CD4-positive, alpha-beta T cell treated with Interleukin-1 beta for 1 hour (primary cell): ENCODE measurements at regions not wholly inside any gene's neighbourhood (a gene's known extent, or its start where the extent isn't known, plus 50 kb on each side); places are given as distances from the start of the nearest gene placed in this dataset.
"Not testable (repeated sequence)": the region's sequence is repeated elsewhere in the genome, so short reads cannot be mapped to it uniquely, and the experiment has no call there.

Experiments used
- DNase-seq, 2 donors: peaks; one replicate each; pipeline ENCODE4 v3.0.0-alpha.2; 2020 to 2022

DNA sequence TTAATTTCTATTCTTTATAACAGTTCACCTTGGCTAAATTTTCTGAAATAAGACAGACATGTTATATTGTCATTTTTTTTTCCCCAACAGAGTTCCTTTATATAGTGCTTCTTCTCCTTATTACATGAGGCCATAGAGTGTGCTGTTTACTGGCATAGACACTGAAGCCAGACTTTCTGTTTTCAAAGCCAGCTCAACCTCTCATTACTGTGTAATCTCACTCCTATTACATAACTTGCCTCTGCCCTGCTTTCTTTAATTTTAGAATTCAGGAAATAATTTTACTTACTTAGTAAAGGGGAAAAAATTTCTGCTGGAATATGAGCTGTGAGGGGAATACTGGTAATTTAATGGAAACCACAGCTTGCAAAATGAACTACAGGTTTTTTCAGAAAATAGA is 1380.4 kb downstream of the SLITRK1 start:
- no peak for DNase-seq

DNA sequence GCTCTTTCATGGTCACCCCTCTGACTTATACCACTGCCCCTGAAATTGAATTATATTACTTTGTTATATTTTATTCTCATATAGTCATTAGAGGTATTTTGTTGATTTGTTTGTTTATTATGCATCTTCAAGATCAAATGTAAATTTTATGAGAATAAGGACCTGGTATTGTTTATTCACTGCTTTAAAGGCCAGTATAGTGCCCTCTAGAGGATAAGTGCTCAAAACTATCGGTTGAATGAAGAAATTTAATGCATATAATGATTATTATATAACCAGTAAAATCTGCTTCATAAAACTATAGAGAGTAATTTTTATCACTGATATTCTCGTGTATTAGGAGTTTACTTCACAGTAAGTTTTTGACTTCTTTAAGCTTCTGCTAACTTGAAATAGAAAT is 1401.9 kb downstream of the SLITRK1 start:
- no peak for DNase-seq

DNA sequence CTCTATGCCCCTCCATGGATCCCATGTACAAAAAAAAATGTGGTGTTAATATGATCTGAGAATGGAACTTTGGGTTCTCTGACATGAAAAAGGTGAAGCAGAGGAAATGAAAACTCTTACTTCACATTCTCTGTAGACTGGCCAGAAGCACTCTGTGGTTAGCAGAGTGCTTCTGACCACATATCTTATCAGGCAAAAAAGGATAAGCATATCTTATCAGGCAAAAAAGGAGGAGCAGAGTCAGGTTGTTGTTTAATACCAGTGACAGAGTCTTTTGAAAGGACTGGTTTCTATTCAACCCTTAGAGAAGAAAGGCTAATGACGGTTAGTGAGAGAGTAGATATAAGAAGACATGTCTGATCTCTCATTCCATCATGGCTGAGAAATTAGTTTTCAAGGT is 1404.8 kb downstream of the SLITRK1 start:
- no peak for DNase-seq

DNA sequence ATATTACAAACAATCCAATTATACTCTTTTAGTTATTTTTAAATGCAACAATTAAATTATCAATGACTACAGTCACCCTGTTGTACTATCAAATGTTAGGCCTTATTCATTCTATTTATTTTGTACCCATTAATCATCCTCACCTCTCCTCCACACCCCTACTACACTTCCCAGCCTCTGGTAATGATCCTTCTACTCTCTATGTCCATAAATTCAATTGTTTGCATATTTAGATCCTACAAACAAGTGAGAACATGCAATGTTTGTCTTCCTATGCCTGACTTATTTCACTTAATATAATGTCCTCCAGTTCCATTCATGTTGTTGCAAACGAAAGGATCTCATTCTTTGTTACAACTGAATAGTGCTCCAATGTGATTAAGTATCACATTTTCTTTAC is 1414.6 kb downstream of the SLITRK1 start:
- DNase-seq: no peak

DNA sequence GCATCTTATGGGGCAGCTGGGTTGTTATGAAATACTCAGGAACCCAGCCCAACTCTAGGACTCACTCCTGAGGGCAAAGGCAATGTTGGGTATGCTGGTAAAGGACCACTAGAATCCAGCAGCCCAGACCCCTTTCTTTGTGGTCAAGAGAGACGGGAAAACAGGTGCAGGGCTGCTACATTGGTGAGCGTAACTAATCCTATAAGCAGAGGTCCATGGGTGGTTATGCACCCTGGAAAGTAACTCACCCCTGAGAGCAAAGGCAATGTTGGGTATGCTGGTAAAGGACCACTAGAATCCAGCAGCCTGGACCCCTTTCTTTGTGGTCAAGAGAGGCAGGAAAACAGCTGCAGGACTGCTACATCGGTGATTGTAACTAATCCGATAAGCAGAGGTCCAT is 1422.7 kb downstream of the SLITRK1 start:
- DNase-seq: not testable (repeated sequence)

DNA sequence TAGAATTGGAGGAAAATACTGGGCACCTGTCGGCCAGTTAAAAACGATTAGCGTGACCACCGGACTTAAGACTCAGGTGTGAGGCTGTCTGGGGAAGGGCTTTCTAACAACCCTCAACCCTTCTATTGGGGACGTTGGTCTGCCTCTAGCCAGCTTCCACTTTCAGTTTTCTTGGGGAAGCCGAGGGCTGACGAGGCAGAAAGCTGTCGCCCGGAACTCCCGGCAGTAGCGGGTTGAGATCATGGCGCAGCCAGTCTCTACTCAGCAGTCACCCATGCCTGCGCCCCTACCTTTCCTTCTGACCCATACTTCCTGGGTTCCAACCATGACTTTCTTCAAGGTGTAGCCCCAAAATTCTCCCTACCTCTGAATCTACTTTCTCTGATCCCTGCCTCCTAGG is 1424.1 kb downstream of the SLITRK1 start:
- DNase-seq: no peak

DNA sequence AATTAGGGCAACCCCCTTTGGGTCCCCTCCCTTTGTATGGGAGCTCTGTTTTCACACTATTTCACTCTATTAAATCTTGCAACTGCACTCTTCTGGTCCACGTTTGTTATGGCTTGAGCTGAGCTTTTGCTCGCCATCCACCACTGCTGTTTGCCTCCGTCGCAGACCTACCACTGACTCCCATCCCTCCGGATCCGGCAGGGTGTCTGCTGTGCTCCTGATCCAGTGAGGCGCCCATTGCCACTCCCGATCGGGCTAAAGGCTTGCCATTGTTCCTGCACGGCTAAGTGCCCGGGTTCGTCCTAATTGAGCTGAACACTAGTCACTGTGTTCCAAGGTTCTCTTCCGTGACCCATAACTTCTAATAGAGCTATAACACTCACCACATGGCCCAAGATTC is 1424.7 kb downstream of the SLITRK1 start:
- DNase-seq: not testable (repeated sequence)

DNA sequence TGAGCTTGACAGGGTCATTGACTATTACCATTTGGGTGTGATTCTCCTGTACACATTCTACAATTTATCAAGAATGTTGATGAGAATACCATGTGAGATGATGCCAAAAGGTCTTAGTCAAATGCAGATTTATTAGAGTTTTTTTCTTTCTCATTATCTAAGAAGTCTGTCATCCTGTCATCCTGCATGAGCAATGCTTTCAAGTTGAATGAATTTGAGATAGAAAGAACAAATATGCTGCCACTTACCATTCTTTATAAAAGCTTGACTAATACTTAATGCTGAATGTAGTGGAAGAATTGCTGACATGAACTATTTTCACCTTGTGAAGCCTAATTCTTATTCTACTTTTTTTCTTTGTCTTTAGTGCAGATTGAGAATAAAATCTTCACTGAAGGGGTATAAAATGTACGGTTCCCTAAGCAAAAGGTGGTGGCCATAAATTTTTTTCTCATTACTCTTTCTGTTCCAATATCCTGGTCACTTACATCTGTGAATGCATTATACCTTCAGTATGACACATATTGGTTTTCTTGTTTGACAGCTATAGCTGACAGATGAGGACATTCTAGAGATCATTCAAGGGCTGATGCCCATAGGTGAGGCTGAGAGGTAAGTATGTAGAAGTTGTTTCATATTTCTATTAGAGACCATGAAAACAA is 1434.7 kb downstream of the SLITRK1 start:
- DNase-seq: no peak

DNA sequence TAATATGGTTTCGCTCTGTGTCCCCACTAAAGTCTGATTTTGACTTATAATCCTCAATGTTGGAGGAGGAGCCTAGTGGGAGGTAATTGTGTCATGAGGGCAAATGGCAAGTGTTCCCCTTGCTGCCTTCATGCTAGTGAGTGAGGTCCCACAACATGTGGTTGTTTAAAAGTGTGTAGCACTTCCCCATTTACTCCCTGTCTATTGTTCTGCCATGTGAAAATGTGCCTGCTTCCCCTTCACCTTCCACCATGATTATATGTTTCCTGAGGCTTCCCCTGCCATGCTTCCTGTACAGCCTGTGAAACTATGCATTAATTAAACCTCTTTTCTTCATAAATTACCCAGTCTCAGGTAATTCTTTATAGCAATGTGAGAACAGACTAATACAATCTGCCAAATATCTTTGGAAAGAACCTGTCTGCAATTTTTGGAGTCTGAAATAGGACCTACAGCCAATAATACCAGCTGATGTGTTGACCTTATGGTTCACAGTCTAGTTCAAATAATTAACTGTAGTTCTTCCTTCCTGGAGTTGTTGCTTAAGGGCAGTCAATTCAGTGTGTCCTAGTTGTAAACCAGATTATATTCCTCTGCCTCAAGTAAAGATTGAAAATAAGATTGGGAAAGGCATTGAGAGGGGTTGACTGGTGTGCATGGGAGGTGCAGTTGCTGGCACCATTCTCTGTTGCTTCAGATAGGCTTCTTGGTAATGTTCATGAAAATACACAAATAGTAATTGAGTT is 1442.9 kb downstream of the SLITRK1 start:
- no peak for DNase-seq

DNA sequence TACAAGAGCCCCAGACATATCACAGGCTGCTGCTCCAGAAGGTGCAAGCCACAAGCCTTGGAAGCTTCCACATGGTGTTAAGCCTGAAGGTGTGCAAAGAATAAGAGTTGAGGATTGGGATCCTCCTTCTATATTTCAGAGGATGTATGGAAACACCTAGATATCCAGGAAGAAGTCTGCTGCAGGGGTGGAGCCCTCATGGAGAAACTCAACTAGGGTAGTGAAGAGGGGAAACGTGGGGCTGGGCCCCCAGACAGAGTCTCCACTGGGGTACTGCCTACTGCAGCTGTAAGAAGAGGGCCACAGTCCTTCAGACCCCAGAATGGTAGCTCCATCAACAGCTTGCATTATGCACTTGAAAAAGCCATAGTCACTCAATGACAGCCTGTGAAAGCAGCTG is 1444.0 kb downstream of the SLITRK1 start:
- DNase-seq: no peak

DNA sequence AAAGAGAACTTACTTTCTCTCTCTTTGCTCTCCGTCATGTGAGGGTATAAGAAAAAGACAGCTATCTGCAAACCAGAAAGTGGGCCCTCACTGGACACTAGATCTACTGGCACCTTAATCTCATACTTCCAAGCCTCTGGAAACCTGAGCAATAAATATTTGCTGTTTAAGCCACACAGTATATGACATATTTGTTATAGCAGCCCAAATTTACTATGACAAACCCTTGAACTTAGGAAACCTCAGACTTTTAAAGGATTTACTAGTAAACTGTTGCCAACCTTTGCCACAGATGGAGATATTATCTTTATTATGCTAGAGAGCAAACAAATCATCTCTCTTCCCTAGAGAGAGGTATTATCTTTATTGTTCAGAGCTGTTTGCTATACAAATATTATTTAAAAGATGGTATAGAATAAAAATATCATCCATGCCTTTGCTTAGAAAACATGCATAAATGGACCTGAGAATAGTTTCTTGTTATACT is 1446.1 kb downstream of the SLITRK1 start:
- DNase-seq: no peak

DNA sequence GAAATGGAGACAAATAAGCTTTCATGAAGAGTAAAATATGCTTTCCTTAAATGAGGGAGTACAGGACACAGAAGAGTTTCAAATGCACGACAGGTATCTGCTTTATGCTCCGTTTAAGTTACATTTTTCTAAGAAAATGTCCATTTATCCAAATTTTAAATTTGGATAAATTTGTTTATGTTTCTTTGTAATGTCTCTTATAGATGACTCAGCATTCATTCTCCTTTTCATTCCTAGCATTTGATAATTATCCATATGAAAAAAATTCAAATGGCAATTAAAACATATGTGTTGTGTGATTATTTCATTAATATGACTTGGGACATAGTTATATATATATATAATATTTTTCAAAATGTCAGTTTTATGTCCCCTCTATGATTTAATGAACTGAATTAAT is 1449.3 kb downstream of the SLITRK1 start:
- no peak for DNase-seq

DNA sequence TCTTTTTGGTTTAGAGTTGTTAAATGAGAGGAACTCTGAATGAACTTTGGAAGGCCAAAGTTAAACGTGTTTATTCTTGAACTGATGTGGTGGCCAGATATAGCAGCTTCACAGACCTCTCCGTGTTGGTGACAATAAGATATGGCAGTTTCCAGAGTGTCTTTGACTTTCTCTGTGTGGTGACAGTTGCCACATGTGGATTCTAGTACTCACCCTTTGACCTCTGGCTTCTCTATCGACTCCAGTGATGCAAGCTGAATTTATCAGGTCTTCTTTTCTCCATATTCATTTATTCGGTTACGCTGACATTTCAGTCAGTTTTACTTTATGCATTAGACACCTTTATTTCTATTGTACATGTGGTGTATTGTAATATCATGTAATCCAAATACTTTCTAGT is 1469.5 kb downstream of the SLITRK1 start:
- DNase-seq: no peak

DNA sequence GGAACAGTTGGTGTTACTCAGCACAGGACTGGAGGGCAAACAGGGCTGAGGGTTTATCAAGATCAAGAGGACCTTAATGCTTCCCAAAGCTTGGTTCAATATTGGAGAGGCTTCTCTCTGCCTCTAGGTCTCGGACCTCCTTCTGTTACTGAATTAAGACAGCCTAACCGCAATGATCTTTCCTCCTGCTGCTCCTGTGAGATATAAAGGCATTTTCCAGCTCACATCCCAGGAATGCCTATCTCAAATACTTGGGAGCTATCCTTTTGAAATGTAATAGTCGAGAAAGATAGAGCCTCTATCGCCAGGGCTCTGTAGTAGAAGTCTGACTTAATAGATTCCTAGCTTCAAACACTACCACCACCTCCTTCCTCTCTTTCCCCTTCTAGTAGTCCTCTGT is 1475.0 kb downstream of the SLITRK1 start:
- no peak for DNase-seq

DNA sequence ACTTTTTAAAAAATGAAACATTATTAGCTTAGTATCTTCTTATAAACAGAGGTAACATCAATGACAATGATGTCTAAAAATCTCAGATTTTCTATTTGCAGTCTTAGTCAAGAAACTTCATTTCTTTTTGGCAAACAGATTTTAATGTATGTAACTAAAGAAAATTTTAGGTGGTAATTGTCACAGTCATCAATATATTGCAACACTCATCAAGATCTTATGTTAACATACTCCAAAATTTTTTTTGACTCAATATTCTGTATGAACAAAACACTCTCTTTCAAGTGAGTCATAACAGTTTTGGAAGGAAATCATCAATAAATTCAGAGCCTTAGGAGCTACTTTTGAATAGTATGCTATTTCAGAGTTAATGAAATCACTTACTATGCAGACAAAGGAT is 1507.6 kb downstream of the SLITRK1 start:
- no peak for DNase-seq

DNA sequence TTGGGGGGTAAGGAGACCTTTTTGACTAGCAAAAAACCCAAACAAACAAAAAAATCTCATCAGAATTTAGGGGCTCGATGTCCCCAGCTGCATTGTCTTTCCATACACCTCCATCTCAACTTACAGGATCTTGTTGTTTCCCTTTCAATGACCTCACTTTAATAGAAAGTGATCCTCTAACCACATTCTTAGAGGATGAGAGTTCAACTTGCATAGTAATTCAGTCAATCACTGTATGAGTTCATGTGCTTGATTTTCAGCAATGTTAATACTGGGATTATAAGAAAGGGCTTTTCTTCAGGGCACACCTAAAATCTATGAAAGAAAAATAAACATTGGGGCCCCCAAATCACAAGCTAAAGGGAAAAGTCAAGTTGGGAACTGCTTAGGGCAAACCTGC is 1512.0 kb downstream of the SLITRK1 start:
- DNase-seq: no peak

DNA sequence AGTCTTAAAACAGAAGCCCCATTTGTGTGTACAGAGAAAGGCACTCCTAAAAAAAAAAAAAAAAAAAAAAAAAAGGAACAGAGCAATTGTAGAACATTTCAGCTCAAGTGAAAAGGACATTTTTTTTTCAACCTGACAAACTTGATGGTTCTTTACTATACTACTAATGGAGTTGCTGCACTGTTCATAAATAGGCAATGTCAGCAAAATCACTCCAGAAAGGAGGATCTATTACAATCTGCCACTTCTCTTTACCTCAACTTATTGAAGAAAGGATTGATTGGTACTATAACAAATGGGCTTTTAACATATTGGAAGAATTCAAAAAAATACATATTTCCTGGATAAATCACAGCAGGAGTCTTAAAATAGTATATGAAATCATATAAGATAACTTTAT is 1517.7 kb downstream of the SLITRK1 start:
- DNase-seq: no peak

DNA sequence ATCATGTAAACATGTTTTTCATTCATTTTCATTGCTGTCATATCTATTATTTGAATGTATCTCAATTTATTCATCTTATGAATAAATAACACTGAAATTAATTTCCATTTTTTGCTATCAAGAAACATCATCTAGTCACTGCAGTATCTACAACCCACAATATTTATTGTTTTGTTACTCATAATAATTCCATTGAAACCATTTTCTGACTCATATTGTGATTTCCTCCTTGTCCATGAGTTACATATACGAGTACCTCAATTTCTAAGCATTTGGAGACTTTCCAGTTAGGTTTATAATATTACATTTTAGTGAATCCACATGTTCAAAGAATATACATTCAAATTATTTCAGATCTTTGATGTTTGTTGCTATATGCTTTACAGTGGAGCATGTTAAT is 1524.0 kb downstream of the SLITRK1 start:
- no peak for DNase-seq

DNA sequence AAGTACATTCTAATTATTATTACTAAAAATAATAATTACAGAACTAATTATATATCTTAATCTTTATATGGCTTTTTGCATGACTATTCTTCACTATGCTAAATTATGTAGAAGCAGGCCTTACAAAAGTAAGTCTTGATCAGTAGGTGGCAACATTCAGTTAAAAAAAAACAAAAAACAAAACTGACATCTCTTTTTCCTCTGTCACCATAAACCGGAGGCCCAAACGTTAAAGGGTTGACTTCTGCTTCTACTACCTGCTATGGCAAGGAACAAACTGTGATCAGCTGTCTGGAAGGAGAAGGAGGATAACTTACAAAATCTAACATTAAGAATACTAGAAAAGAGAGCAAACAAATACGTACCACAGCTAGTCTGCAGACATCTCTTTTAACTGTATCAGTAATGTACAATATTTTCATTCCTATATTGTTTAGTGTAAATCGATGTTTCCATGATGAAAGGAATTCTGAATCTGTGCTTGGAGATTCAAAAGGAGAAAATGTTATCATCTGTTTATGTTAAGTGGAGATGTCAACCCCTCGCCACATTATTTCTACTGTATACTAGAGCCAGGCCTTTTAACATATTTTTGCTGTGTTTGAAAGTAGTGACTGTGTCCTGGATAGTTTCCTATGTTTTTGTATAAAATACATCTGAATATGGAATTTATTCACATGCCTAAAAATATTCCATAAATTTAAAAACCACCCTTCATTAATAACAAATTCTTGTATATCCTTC is 1525.4 kb downstream of the SLITRK1 start:
- DNase-seq: no peak

DNA sequence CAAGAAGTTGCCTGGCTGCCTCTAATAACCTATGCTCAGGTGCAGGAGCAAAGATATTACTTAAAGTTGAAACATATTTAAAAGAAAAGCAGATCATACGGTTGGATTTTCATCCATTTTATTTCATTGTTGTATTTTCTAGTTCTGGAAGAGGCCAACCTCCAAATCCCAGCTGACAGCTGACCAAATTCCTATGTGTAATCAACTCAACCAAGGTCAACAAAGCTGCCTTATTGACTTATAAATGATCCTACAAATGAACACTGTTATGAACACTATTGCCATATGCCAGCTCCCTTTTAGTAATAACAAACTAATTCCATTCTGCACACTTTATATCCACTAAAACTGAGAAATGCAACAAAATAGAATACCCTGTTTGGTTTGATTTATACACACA is 1537.4 kb downstream of the SLITRK1 start:
- no peak for DNase-seq

DNA sequence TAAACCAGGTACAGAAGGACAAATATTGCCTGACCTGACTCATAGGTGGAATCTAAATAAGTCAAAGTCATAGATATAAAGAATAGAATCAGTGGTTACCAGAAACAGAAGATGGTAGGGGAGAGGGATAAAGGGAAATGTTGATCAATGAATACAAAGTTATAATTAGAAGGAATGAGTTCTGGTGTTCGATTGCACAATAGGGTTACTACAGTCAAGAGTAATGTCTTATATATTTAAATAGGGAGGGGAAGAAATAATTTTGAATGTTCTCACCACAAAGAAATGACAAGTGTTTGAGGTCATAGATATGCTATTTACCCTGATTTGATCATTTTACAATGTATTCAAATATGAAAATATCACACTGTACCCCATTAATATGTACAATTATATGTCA is 1541.2 kb downstream of the SLITRK1 start:
- DNase-seq: no peak

DNA sequence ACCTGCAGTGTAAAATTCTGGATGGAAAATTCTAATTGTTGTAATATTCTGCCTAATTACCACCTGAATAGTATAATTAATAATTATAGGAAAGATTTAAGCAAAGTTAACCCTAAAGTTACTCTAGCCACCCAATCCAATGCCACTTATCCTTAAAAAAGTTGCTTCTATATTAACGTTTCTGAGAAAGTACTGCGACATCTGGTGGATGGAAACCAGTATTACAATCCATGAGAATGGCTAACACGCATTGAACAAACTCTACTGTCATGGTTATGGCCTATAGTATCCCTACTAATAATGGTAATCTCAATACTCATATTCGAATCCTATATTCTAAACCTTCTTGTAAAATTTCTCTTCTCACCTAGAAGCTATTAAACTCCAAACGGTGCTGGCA is 1551.8 kb downstream of the SLITRK1 start:
- DNase-seq: no peak

DNA sequence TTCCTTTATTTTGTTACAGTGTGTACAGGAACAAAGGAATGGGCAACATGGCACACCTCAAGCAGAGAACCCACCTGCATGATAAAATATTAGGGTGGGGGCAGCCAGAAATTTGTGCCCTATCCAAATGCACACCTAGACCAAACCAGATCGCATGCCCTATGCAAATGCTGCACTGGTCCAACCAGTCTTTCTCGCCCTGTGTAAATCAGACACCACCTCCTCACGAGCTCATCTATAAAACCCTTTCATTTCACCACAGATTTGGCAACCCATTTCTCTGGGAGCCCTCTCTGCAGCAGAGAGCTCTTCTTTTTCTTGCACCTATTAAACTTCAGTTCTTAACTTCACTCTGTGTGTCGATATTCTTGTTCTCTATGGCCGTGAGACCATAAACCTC is 1559.2 kb downstream of the SLITRK1 start:
- DNase-seq: no peak

DNA sequence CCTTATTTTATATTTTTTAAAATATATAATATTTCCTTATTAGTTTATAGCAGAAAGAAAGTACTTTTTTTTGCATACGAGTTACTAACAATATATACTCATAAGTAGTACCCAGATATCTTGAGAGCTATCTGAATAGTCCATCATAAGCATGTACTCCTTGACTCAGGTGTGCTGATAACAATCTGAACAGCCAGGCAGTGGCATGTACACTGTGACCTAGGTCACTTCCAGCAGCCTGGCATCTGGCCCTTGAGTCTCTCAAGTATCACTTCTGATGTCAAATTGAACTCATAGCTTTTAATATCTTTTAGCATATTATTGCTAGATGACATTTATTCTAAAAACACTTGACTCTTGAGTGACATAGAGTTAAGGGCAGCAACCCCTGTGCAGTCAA is 1576.7 kb downstream of the SLITRK1 start:
- no peak for DNase-seq
